Cerebellar cortex (tissue), 1 donor: ENCODE measurements at regions not wholly inside any gene's neighbourhood (a gene's known extent, or its start where the extent isn't known, plus 50 kb on each side); places are given as distances from the start of the nearest gene placed in this dataset.
A peak's percentile ranks its signal among the peaks of the same experiment; 100 is the strongest.

Experiments used
- DNase-seq: peaks from one replicate; pipeline ENCODE4 v3.0.0-alpha.2; 2015; ENCODE audit warnings: low spot score

GRCh38 chrX:39893417-39894338, 204.1 kb downstream of the BCOR start:
- no peak for DNase-seq

DNA sequence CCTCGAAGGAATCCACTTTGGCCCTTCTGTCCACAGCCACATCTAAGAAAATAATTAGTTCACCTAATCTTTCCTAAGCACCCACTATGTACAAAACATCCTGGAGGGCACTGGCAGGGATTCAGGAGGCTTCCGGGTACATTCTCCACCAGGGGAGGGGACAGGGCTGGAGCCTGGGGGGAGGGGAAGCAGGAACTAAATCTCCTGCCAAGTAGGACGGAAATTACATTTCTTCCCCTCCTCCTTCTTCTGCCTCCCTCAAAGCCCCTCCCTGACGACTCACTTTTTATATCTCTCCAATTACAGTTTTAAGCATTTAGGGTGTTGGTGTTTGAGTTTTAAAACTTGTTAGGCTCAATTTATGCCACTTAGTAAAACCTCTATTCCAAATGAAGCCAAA, 203.1 kb downstream of the BCOR start:
- no peak for DNase-seq

- no peak for DNase-seq
These were observed 202.3 kb downstream of the BCOR start for GRCh38 chrX:39895218-39896110.

- DNase-seq, result no peak
These were observed 200.6 kb downstream of the BCOR start for GRCh38 chrX:39896951-39897740.

DNA sequence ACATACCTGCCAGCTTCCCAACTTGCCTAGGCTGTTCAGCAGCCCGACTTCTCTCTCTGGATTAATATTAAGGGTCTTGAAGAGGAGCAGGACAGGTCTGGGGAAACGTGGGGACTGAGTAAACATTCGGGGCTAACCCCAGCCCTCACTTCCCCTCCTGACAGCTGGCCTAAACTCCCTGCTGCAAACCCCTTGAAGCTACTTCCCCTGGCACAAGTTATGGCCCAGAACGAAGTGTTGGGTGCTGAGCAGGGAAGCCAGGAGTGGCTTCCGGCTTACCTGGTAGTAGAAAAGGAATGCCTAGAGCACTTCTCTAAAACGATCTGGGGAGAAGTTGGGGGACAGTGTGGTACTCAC, 200.0 kb downstream of the BCOR start:
- DNase-seq, result no peak

GRCh38 chrX:39898147-39898546, 199.6 kb downstream of the BCOR start:
- DNase-seq, result no peak

DNA sequence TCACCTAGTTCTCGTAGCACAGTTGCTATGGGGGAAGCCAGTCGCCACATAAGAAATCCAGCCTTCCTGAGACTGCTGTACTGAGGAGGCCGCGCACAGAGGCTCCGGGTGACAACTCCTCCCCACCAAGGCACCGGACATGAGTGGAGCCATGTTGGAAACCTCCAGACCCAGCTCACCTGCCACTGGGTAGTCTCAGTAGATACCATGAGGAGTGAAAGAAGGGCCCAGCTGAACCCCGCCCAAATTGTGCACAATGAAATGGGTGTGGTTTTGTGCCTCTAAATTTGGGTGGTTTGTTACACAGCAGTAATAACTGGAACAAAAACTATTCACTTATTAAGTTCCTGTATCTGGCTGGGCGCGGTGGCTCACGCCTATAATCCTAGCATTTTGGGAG, 198.7 kb downstream of the BCOR start:
- DNase-seq, result no peak

GRCh38 chrX:39899856-39900776, 197.6 kb downstream of the BCOR start:
- DNase-seq, result no peak

DNA sequence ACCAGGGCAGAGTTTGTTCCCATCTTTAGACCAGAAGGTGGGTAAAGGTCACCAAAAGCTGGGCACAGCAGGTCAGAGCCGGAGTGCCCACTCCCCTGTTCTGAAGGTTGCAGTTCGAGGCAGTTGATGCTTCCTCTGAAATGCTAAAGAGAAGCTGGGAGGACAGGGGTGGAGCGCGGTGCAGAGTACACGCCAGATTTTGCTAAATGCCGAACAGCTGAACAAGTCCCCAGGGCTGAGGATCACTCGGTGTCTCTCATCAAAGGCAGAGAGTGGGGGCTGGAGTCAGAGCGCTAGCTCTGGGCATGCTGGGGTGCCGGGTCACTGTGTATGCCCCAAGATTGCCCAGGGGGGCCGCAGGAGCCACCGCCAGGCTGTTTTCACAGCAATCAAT, 197.0 kb downstream of the BCOR start:
- DNase-seq, result no peak

DNA sequence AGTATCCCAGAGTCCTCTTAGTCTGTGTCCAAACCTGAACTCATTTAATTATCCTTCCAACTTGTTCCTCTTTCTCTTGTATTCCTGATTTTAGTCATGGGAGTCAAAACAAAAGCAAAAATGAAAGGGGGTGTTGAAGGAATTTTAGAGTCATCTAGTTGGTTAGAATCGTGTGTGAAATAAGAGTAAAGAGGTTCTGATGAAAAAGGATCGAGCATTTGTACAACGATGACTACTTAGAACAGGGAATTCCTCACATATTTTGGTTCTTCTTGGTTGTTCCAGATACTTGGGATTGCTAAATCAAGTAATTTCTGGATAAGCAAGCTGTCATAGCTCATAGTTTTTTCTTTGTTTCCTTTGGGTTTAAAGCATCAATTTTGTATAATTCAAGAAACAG, 194.4 kb downstream of the BCOR start:
- no peak for DNase-seq

- DNase-seq, result no peak
These were observed 193.8 kb downstream of the BCOR start for GRCh38 chrX:39903937-39904336.

DNA sequence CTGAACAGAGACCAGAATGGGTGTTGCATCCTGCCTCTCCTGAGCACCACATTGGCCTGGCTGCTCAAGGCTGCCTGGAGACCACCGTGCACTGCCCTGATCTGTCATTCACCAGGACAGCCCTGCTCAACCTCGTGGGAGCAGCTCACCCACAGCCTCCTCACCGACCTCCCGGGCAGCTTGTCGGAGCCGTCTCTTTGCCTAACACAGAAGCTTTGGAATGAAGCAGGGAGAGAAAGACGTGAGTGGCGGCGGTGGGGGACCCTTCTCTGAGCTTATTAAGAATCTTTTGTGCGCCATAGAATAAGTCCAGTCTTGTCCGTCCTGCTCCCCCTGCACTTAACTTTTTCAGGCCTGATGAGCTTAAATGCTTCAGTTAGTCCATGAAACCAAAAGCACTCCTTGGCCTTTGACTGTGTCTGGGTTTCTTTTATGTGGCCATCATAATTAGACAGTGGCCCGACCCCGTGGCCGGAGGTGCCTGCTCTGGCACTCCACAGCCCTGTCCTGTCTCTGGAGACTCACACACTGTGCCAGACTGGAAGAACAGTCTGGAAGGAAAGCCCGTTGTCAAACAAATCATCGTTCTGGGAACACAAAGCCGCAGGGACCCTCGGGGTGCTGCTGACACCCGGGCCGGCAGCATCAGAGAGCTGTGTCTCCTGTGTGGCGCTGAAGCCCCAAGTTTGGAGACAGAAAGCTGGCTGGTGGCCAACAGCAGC, 192.8 kb downstream of the BCOR start:
- no peak for DNase-seq

GRCh38 chrX:39905538-39905891, 192.2 kb downstream of the BCOR start:
- DNase-seq, result peak; percentile 17

- no peak for DNase-seq
These were observed 191.8 kb downstream of the BCOR start for GRCh38 chrX:39905946-39906345.

- DNase-seq, result peak; percentile 25
These were observed 189.6 kb downstream of the BCOR start for GRCh38 chrX:39907964-39908661.

DNA sequence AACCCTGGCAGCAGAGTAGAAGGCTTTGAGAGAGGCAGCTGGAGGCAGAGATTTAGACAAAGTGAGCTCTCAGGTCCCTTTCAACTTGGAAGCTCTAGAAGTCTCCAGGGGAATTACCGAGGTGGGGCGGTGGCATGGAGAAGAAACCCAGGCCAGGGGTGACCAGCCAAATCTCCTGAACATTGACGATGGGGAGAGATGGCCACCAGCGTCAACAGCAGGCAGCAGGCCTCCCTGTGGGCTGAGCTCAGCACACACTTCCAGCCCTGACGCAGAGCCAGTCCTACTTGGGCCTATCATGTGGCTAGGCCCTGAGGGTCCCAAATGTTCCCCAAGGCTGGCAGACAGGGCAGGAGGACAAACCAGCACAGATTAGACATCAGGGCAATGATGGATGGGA, 187.8 kb downstream of the BCOR start:
- no peak for DNase-seq

DNA sequence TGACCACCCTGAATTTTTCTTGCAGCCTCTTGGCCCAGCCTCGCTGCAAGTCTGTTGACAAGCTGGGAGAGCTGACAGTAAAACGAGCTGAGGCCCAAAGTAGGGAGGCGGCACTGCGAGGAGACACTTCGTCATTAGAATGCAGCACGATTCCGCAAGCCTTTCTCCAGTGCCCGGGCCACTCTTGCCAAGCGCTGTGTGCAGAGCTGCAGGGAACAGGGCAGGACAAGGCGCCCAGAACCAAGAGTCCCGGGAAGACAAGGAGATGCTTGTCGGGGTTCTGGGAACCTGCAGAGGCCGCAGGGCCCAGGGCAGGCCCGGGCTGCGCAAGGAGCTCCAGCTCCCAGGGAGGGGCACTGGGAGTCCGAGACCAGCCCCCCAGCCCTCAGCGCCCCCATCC, 187.1 kb downstream of the BCOR start:
- DNase-seq, result no peak

DNA sequence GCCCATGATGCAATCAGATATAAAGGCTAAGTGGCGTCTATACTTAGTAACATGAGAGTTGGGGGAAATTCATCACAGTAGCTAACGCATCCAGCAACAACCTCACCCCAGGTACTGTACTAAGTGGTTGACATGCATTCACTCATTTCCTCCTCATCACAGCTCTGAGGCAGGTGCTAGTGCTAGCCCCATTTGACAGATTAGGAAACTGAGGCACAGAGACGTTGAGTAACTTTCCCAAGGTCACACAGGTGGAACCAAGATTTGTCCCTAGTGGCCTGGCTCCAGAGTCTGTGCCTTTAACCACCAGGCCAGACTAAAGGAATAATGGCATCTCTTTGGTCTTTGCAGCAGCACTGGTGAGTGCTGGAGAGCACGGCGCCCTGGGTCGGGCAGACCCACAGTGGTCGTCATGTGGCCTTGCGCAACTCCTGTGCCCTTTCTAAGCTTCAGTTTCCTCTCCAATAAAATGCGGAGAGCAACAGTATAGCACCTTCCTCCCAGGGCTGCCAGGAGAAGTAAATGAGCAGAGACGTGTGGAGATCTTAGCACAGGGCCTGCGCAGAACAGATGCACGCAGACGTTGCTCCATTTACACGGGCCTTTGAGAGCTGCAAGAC, 186.4 kb downstream of the BCOR start:
- DNase-seq, result no peak

DNA sequence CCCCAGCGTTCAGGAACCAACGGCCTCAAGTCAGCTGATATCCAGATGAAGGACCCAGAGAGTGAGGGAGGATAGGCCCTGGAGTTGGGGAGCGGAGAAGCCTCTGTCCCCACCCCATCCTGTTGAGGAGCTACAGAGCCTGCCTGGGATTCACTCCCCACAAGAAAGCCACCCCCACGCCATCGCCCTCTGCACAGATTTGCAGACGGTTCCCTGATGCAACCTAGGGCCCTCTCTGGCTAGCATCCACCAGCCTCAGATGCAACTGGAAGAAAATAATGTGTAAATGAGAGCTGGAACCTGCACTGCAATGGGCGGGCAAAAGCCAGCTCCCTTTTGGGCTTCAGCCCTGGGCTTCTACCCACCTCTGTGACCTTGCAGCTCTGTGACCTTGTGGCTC, 185.6 kb downstream of the BCOR start:
- DNase-seq, result no peak

- DNase-seq, result no peak
These were observed 182.7 kb downstream of the BCOR start for GRCh38 chrX:39915081-39915480.
